Gastroesophageal sphincter (tissue), 4 donors: ENCODE measurements at regions not wholly inside any gene's neighbourhood (a gene's known extent, or its start where the extent isn't known, plus 50 kb on each side); places are given as distances from the start of the nearest gene placed in this dataset.

Experiments
- ATAC-seq: fragments of 150-250 bp; one replicate; pipeline ENCODE4 v1.9.1; 2016; ENCODE audit warnings: mild to moderate bottlenecking, moderate library complexity
- H3K27ac ChIP-seq, 4 donors: fragments of 200-600 bp; sonication (generic) in 3 of 4; 1 replicate in 3 of 4; 2 replicates in 1 of 4; pipeline ENCODE4 v1.5.1; 2016 to 2019
- H3K27me3 ChIP-seq: fragments of 200-600 bp; sonication (generic); one replicate; pipeline ENCODE4 v1.5.1; 2019
- H3K36me3 ChIP-seq, 2 donors: fragments of 200-600 bp; sonication (generic); one replicate each; pipeline ENCODE4 v1.5.1; 2019; ENCODE audit warnings: control low read depth in 1 of 2
- H3K4me1 ChIP-seq, 3 donors: fragments of 200-600 bp; sonication (generic); 1 replicate in 2 of 3; 2 replicates in 1 of 3; pipeline ENCODE4 v1.5.1; 2016 to 2019; ENCODE audit warnings: control low read depth in 2 of 3
- H3K4me3 ChIP-seq, 2 donors: fragments of 200-600 bp; sonication (generic); one replicate each; pipeline ENCODE4 v1.5.1; 2019; ENCODE audit warnings: mild to moderate bottlenecking in 1 of 2, moderate library complexity in 1 of 2
- H3K9me3 ChIP-seq, 3 donors: fragments of 200-600 bp; sonication (generic); one replicate each; pipeline ENCODE4 v1.5.1; 2017 to 2019; ENCODE audit warnings: control low read depth in 2 of 3
- EP300 ChIP-seq: sonication (generic); formaldehyde crosslinking; IDR thresholded peaks from one replicate; pipeline ENCODE4 v1.6.1; 2017; ENCODE audit warnings: antibody characterized with exemption, mild to moderate bottlenecking
- POLR2A ChIP-seq, 2 donors: fragments of 450-650 bp; IDR thresholded peaks; one replicate each; pipeline ENCODE4 v1.6.1; 2017; ENCODE audit warnings: antibody characterized with exemption in 2 of 2, mild to moderate bottlenecking in 2 of 2, moderate library complexity in 1 of 2
- POLR2AphosphoS5 ChIP-seq: sonication (generic); formaldehyde crosslinking; IDR thresholded peaks from one replicate; pipeline ENCODE4 v1.6.1; 2017; ENCODE audit warnings: antibody characterized with exemption
- WGBS, 2 donors: methylation state at CpG; one replicate each; pipeline ENCODE4 v1.1.5; 2018; ENCODE audit warnings: low coverage in 1 of 2; 5-methylcytosine and 5-hydroxymethylcytosine counted together
- TF ChIP-seq, protein P1 (sequence below), 4 experiments: fragments of 200-600 bp in 2 of 4; fragments of 450-650 bp in 2 of 4; sonication (generic) in 1 of 4; IDR thresholded peaks; one replicate each; pipeline ENCODE4 v1.5.1; 2017 to 2019; ENCODE audit warnings: antibody characterized with exemption in 4 of 4, mild to moderate bottlenecking in 2 of 4, moderate library complexity in 2 of 4

DNA sequence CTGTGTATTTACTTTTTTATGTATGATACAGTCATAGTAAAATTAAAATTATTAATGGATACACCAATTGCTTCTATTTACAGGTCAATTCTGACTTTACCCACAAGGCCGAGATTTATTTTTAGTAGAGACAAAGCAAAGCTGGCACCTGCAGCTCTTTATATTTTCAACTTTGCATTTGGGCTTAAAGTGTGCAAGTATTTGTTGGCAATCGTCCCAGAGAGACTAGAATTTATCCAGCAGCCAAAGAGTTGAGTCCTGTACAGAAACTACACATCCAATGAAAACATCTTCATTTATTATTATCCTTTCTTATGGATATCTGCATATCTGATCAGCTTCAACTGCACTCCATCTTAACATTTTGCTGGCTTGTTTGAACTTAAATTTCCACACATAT is 485.6 kb downstream of the SOX11 start:
- WGBS, 2 donors, result 31 to 40% methylated on average over 2 of the region's 2 CpGs
- Histone ChIP-seq H3K27ac (no peak overlapping the region), H3K36me3 (no peaks in the 10 kb centered on the region), H3K27me3 (no peaks in the 10 kb centered on the region), H3K4me3 (no peak overlapping the region), H3K4me1 (no peaks in the 10 kb centered on the region), H3K9me3 (peaks cover 0 to 9% (median 0%) of the 10 kb centered on the region in 3 donors)
- no peak for TF ChIP-seq POLR2AphosphoS5
- no peak for TF ChIP-seq POLR2A (IDR thresholded peaks at IDR 0.05)
- TF ChIP-seq EP300, result no peak
- TF ChIP-seq, protein P1, sequence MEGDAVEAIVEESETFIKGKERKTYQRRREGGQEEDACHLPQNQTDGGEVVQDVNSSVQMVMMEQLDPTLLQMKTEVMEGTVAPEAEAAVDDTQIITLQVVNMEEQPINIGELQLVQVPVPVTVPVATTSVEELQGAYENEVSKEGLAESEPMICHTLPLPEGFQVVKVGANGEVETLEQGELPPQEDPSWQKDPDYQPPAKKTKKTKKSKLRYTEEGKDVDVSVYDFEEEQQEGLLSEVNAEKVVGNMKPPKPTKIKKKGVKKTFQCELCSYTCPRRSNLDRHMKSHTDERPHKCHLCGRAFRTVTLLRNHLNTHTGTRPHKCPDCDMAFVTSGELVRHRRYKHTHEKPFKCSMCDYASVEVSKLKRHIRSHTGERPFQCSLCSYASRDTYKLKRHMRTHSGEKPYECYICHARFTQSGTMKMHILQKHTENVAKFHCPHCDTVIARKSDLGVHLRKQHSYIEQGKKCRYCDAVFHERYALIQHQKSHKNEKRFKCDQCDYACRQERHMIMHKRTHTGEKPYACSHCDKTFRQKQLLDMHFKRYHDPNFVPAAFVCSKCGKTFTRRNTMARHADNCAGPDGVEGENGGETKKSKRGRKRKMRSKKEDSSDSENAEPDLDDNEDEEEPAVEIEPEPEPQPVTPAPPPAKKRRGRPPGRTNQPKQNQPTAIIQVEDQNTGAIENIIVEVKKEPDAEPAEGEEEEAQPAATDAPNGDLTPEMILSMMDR (IDR thresholded peaks at IDR 0.05), result no peak
- no peak for ATAC-seq

GRCh38 chr2:6181525-6181924 is 489.3 kb downstream of the SOX11 start:
- Histone ChIP-seq H3K9me3 (no peaks in the 10 kb centered on the region), H3K36me3 (no peaks in the 10 kb centered on the region), H3K4me1 (no peaks in the 10 kb centered on the region), H3K27ac (no peak overlapping the region), H3K27me3 (no peaks in the 10 kb centered on the region), H3K4me3 (no peak overlapping the region)
- ATAC-seq, result no peak
- TF ChIP-seq, protein P1 (IDR thresholded peaks at IDR 0.05), result no peak
- TF ChIP-seq POLR2A (IDR thresholded peaks at IDR 0.05) (no peak), POLR2AphosphoS5 (no peak), EP300 (no peak)
- WGBS, 2 donors, result 37 to 43% methylated on average over 4 of the region's 4 CpGs

- H3K4me1 ChIP-seq, result no peaks in the 10 kb centered on the region
- H3K36me3 ChIP-seq, result no peaks in the 10 kb centered on the region
- TF ChIP-seq, protein P1 (IDR thresholded peaks at IDR 0.05), result no peak
- TF ChIP-seq POLR2A (IDR thresholded peaks at IDR 0.05) (no peak), POLR2AphosphoS5 (no peak), EP300 (no peak)
- no peaks in the 10 kb centered on the region for H3K9me3 ChIP-seq
- no peak overlapping the region for H3K4me3 ChIP-seq
- no peak for ATAC-seq
- WGBS, 2 donors, result 0 to 10% methylated on average over 1 to 2 of the region's 4 CpGs
- no peak overlapping the region for H3K27ac ChIP-seq
- H3K27me3 ChIP-seq, result no peaks in the 10 kb centered on the region
Observed at GRCh38 chr2:6181926-6182325, 489.7 kb downstream of the SOX11 start.

GRCh38 chr2:6183226-6183625 is 491.0 kb downstream of the SOX11 start:
- ATAC-seq, result no peak
- Histone ChIP-seq H3K36me3 (no peaks in the 10 kb centered on the region), H3K27me3 (no peaks in the 10 kb centered on the region), H3K4me3 (no peak overlapping the region), H3K27ac (no peak overlapping the region), H3K9me3 (no peaks in the 10 kb centered on the region), H3K4me1 (no peaks in the 10 kb centered on the region)
- WGBS, 2 donors, result 86 to 88% methylated on average over 1 of the region's 1 CpG
- TF ChIP-seq, protein P1 (IDR thresholded peaks at IDR 0.05), result no peak
- TF ChIP-seq EP300 (no peak), POLR2A (IDR thresholded peaks at IDR 0.05) (no peak), POLR2AphosphoS5 (no peak)

DNA sequence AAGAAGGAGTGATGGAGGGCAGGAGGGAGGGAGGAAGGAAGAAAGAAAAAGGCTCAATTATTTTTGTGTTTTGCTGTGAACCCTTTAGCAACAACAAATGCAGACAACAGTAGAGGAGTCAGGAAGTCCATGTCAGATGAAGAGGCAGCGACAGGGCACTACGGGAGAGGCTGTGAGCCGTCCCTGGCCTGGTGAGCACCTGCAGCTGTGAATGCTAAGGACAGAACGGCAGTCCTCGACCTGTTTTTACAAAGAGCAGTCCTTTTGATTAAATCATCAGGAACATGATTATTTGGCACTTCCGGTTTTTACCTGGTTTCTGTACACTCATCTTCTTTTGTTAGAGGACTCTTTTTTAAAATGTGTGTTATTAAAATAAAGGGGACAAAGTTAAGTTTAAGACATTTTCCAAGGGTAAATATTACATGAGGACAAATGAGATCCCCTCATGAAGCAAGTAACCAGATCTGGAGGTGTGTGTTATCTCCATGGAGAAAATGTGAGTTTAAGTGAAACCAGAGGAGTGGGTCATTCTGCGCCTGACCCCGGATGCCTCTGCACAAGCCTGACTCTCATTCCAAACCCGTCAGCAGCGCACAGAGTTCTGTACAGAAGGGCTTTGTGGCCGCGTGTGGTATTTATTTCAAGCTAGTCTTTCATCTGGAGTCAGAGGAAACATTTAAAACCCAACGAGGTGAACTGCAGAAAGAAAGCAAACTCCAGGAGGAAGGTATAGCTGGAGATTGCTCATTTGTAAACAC is 492.5 kb downstream of the SOX11 start:
- no peaks in the 10 kb centered on the region for H3K9me3 ChIP-seq
- no peak overlapping the region for H3K4me3 ChIP-seq
- ATAC-seq, result no peak
- no peaks in the 10 kb centered on the region for H3K27me3 ChIP-seq
- 41 to 44% methylated on average over 9 to 13 of the region's 13 CpGs for WGBS, 2 donors
- TF ChIP-seq POLR2AphosphoS5 (no peak), EP300 (no peak), POLR2A (IDR thresholded peaks at IDR 0.05) (no peak)
- TF ChIP-seq, protein P1 (IDR thresholded peaks at IDR 0.05), result no peak
- H3K27ac ChIP-seq, result no peak overlapping the region
- no peaks in the 10 kb centered on the region for H3K4me1 ChIP-seq
- H3K36me3 ChIP-seq, result no peaks in the 10 kb centered on the region
